C4-2B (cell line): ENCODE measurements at regions not wholly inside any gene's neighbourhood (a gene's known extent, or its start where the extent isn't known, plus 50 kb on each side); places are given as distances from the start of the nearest gene placed in this dataset.

Source experiments
- H3K27ac ChIP-seq: fragments of 450-650 bp; 2 replicates; pipeline ENCODE4 v1.5.1; 2017
- ZFX ChIP-seq: fragments of 450-650 bp; IDR thresholded peaks from 2 replicates; pipeline ENCODE4 v1.6.1; 2017
- TF ChIP-seq, protein P1 (sequence below): fragments of 450-650 bp; conservative IDR thresholded peaks from 2 replicates; pipeline ENCODE4 v1.5.1; 2017; ENCODE audit warnings: mild to moderate bottlenecking

DNA sequence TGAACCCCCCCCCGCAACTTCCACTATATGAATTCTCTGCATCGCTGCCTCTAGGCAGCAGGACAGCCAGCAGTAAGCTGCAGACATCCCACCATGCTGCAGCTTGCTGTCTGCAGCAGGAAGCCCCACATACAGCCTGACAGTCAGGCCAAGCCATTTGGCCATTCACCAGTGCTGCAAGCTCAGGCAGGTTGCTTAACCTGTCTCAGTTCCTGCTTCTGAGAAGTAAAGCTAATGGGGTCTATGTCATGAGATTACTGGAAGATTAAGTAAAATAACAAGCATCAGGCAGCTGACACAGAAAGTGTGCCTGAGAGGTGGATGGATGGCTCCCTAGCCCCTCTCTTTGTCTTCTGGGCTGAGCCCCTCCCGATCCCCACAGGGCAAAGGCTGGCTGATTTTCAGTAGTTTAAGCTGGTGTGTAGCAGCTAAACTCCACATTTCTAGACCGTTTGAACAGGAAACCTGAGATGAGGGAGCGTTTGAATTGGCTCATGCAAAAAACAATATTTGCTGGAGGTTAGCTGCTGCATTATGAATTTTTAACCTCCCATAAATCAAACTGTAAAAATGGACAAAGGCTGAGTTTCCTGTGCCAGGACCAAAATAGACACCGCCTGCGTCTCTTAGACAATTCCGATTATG, 193.8 kb upstream of the ARL4C start:
- peak overlapping the region; percentile 36 for H3K27ac ChIP-seq
- TF ChIP-seq ZFX = no peak
- TF ChIP-seq, protein P1, sequence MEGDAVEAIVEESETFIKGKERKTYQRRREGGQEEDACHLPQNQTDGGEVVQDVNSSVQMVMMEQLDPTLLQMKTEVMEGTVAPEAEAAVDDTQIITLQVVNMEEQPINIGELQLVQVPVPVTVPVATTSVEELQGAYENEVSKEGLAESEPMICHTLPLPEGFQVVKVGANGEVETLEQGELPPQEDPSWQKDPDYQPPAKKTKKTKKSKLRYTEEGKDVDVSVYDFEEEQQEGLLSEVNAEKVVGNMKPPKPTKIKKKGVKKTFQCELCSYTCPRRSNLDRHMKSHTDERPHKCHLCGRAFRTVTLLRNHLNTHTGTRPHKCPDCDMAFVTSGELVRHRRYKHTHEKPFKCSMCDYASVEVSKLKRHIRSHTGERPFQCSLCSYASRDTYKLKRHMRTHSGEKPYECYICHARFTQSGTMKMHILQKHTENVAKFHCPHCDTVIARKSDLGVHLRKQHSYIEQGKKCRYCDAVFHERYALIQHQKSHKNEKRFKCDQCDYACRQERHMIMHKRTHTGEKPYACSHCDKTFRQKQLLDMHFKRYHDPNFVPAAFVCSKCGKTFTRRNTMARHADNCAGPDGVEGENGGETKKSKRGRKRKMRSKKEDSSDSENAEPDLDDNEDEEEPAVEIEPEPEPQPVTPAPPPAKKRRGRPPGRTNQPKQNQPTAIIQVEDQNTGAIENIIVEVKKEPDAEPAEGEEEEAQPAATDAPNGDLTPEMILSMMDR = no peak

DNA sequence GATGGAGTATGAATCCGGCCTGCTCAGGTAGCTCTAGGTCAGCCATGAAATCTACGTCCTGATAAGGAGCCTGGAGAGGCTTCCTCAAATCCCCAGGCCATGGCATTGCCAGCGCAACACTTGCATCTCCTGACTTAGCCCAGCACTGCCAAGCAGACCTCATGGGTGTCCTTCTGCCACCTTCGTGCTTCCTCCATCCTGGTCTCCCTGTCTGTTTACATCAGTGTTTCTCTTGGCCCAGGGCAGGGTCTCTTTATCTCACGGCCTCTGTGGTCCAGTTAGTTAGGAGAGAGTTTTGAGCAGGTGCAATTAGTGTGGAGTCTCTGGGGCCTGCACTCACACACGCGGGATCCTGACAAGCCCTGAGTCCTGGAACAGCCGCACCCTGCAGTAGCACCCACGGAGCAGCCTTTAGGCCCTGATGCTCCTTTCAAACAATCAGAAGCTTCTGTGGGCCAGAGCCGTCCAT, 193.1 kb upstream of the ARL4C start:
- H3K27ac ChIP-seq = peak overlapping the region; percentile 36; the same call in 1 of the 2 replicates

DNA sequence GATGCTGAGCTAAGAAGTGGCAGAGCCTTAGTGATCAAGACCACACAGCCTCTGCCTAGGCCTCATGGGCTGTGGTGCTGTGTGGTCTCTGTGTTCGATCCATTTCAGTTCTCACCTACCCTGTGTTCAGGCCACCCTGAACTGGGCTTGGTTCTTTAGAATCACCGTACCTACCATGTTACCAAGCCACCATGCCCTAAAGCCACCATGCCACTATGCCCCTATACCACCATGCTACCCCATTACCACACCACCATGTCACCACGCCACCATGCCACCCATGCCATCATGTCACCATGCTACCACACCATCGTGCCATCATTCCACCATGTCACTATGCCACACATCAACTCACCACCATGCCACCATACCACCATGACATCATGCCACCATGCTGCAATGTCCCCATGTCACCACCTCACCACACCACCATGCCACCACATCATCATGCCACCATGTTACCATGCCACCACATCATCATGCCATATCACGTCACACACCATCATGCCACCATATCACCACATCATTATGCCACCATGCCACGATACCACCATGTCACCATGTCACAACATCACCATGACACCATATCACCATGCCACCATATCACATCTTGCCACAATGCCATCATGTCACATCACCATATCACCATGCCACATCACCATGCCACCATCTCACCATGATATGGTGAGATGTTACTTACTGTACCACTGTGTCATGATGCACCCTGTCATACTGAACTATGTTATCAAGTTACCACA, 191.0 kb upstream of the ARL4C start:
- H3K27ac ChIP-seq = no peak overlapping the region

More for the DNA sequence above, 193.1 kb upstream of the ARL4C start:
- no peak for TF ChIP-seq ZFX
- TF ChIP-seq, protein P1 = no peak

DNA sequence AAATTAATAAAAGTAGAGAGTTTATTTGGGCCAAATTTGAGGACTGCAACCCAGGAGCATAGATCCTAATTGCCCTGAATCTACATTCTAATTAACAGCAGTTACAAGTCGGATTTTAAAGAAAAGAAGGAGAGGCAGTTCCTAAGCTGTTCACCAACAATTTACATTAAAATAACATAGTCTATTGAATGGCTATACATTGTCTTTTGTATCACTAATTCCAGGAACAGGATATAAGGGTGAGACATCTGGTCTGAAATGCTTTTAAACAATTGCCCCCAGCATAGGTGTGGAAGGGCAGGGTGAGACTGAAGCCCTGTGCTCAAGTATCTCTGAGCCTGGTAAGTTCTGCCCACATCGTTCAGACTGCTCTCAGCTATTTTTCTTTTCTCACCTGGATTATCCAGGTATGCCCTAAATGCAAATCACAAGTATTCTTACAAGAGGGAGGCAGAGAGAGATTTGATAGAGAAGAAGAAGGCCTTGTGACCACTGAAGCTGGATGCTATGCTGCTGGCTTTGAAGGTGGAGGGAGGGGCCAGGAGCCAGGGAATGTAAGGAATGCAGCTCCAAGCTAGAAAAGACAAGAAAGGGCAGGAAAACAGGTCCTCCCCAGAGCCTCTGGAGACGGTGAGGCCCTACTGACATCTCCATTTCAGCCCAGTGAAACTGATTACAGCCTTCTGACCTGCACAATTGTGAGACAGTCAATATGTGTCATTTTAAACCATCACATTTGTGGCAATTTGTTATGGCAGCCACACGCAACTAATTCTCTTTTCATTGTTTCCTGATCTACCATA, 189.4 kb upstream of the ARL4C start:
- TF ChIP-seq ZFX = no peak
- TF ChIP-seq, protein P1 = no peak
- H3K27ac ChIP-seq = no peak overlapping the region

More for the DNA sequence above, 191.0 kb upstream of the ARL4C start:
- no peak for TF ChIP-seq ZFX
- TF ChIP-seq, protein P1 = no peak

DNA sequence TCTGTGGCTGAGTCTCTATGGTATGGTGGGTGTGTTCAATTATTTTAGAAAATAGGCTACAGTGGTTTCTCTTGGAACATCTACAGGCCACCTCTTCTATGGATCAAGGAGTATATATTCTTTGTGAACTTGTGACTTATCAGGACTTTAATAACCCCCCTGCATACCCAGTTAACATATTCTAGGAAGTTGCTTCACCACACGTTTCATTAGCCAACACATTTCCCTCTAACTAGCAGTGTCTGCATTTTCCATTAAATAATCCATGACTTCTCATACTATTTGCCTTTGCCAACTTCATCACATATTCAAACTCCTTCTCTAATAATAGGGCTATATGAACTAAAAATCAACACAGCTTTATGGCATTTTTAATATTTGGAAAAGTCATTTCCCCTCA, 187.6 kb upstream of the ARL4C start:
- no peak overlapping the region for H3K27ac ChIP-seq
- TF ChIP-seq, protein P1 = no peak
- no peak for TF ChIP-seq ZFX

DNA sequence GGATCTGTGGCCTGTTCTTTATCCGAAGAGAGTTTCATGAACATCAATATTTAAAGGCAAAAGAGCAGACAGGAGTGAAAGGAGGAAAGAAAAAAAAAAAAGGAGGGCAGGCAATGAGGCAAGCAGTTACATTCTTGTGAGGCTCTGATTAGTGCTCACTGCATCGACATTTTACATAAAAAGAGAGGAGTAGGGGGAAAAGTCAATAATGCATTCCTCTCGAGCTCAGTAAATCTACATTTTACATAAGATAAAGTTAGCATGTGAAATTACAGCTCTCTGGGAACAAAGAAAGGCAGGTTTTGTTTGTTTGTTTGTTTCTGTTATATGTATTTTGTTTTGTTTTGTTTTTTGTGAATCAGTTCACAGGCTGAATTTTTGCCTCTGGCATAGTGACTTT, 187.1 kb upstream of the ARL4C start:
- no peak overlapping the region for H3K27ac ChIP-seq
- TF ChIP-seq, protein P1 = no peak
- no peak for TF ChIP-seq ZFX
